ENCODE measurements at regions not wholly inside any gene's neighbourhood (a gene's known extent, or its start where the extent isn't known, plus 50 kb on each side); places are given as distances from the start of the nearest gene placed in this dataset.

DNA sequence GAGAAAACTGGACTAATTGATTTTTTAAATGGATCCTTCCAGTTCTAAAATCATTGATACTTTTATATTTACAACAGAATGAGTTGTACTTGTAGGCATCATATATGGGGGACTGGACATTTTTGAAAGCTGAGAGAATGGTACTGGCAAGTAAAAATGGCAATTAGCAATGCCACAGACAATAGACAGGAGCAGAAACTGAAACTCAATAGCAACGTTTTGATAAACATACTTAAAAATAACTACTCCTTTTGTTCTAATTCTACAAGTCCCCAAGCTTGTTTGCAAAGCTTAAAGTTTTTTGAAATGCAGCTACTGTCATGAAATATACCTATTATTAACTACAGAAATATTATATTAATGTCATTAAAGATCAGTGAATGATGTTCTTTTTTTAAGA is 52.8 kb upstream of the FBXL7 start:
- DNase-seq (ENCODE audit: low read depth) = no peak
- H3K4me3 ChIP-seq (ENCODE audit: control insufficient read depth, low read depth, low read length) = no peak overlapping the region
- TF ChIP-seq, protein P1, sequence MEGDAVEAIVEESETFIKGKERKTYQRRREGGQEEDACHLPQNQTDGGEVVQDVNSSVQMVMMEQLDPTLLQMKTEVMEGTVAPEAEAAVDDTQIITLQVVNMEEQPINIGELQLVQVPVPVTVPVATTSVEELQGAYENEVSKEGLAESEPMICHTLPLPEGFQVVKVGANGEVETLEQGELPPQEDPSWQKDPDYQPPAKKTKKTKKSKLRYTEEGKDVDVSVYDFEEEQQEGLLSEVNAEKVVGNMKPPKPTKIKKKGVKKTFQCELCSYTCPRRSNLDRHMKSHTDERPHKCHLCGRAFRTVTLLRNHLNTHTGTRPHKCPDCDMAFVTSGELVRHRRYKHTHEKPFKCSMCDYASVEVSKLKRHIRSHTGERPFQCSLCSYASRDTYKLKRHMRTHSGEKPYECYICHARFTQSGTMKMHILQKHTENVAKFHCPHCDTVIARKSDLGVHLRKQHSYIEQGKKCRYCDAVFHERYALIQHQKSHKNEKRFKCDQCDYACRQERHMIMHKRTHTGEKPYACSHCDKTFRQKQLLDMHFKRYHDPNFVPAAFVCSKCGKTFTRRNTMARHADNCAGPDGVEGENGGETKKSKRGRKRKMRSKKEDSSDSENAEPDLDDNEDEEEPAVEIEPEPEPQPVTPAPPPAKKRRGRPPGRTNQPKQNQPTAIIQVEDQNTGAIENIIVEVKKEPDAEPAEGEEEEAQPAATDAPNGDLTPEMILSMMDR (IDR thresholded peaks at IDR 0.05; ENCODE audit: control insufficient read depth, insufficient read depth, low read depth, low read length, missing control alignments) = no peak

DNA sequence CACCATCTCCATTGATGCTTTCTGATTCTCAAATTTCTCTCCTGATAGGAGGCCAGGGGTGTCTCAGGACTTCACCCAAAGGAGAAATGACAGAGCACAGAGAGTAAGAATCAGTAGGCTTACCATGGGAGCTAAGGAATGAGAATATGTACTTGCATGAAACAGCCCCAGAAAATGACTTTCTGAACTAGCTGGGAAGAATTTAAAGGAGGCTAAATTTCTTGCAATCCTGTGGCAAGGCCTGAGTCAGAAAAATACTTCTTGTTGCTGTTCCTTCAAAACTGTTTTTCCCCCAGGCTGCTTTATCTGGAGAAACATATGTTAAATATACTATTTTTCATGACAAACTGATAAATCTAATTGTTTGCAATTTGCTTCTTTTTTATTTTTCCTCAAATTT is 53.4 kb upstream of the FBXL7 start:
- TF ChIP-seq, protein P1 (IDR thresholded peaks at IDR 0.05; ENCODE audit: control insufficient read depth, insufficient read depth, low read depth, low read length, missing control alignments) = no peak
- no peak overlapping the region for H3K4me3 ChIP-seq (ENCODE audit: control insufficient read depth, low read depth, low read length)
- DNase-seq (ENCODE audit: low read depth) = peak; percentile 34

DNA sequence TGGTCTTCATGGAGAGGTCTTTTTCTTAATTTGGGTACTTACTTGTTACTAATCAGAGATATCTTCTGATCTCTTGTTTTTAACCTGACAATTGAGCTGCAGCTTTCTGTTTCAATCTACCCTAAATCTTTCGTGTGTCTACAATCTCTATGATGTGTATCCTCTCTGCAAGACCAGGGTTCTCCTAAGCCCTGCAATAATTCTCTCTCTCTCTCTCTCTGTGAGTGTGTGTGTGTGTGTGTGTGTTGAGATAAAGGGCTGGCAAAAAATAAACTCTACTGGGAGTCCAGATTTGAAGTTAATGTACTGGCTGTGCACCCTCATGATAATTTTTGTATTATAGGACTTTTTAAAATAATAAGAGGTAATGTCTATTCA is 57.8 kb upstream of the FBXL7 start:
- no peak overlapping the region for H3K4me3 ChIP-seq (ENCODE audit: control insufficient read depth, low read depth, low read length)
- DNase-seq (ENCODE audit: low read depth) = no peak
- TF ChIP-seq, protein P1 (IDR thresholded peaks at IDR 0.05; ENCODE audit: control insufficient read depth, insufficient read depth, low read depth, low read length, missing control alignments) = no peak

DNA sequence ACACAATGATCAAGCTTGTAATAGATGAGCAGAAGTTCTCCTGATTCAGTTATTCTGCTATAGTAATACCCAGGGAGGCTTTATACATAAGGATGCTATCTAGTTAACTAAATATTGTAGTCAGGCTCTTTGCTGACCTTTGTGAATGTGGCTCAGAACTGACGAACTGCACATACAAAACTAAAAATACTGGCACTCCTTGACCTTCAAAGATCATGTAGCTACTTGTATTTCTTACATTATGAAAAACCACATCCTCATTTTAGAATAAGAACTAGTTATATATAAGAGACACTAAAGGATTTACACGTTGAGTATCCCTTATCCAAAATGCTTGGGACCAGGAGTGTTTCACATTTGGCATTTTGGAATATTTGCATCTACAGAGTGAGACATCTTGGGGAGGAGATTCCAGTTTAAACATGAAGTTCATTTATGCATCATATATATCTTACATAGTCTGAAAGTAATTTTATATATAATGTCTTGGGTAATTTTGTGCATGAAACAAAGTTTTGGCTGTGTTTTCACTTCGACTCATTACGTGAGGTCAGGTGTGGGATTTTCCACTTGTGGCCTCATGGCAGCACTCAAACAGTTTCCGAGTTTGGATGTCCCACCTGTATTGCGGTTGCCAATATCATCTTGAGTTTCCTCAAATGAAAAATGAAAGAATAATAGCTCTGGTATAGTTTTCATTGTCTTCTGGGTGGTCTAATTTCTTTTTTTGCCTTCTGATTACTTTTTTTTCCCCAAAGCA is 58.4 kb upstream of the FBXL7 start:
- H3K4me3 ChIP-seq (ENCODE audit: control insufficient read depth, low read depth, low read length) = no peak overlapping the region
- TF ChIP-seq, protein P1 (IDR thresholded peaks at IDR 0.05; ENCODE audit: control insufficient read depth, insufficient read depth, low read depth, low read length, missing control alignments) = no peak
- no peak for DNase-seq (ENCODE audit: low read depth)

- TF ChIP-seq, protein P1 (IDR thresholded peaks at IDR 0.05; ENCODE audit: control insufficient read depth, insufficient read depth, low read depth, low read length, missing control alignments) = no peak
- DNase-seq (ENCODE audit: low read depth) = no peak
- H3K4me3 ChIP-seq (ENCODE audit: control insufficient read depth, low read depth, low read length) = no peak overlapping the region
These were observed 59.5 kb upstream of the FBXL7 start for GRCh38 chr5:15440434-15440833.

DNA sequence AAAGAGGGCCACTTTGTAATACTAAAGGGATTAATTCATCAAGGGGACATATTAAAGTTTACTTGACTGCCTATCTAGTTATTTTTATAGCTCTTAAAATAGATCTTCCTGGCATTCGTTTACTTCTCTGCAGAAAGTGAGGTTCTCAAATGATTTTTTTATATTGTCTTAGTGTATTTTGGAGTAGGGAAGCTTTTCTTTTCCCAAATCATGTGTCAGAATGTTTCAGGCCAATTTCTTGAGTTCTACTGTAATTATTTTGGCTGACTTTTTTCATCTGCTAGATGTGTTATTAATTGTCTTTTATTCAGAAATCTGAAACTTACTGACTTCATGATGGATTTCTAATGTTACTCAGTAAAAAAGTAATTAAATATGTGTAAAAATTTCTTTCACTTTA is 60.2 kb upstream of the FBXL7 start:
- TF ChIP-seq, protein P1 (IDR thresholded peaks at IDR 0.05; ENCODE audit: control insufficient read depth, insufficient read depth, low read depth, low read length, missing control alignments) = no peak
- DNase-seq (ENCODE audit: low read depth) = no peak
- no peak overlapping the region for H3K4me3 ChIP-seq (ENCODE audit: control insufficient read depth, low read depth, low read length)

Measured in AG09309 (cell line).